ENCODE measurements at regions not wholly inside any gene's neighbourhood (a gene's known extent, or its start where the extent isn't known, plus 50 kb on each side); places are given as distances from the start of the nearest gene placed in this dataset.
A peak's percentile ranks its signal among the peaks of the same experiment; 100 is the strongest.

DNA sequence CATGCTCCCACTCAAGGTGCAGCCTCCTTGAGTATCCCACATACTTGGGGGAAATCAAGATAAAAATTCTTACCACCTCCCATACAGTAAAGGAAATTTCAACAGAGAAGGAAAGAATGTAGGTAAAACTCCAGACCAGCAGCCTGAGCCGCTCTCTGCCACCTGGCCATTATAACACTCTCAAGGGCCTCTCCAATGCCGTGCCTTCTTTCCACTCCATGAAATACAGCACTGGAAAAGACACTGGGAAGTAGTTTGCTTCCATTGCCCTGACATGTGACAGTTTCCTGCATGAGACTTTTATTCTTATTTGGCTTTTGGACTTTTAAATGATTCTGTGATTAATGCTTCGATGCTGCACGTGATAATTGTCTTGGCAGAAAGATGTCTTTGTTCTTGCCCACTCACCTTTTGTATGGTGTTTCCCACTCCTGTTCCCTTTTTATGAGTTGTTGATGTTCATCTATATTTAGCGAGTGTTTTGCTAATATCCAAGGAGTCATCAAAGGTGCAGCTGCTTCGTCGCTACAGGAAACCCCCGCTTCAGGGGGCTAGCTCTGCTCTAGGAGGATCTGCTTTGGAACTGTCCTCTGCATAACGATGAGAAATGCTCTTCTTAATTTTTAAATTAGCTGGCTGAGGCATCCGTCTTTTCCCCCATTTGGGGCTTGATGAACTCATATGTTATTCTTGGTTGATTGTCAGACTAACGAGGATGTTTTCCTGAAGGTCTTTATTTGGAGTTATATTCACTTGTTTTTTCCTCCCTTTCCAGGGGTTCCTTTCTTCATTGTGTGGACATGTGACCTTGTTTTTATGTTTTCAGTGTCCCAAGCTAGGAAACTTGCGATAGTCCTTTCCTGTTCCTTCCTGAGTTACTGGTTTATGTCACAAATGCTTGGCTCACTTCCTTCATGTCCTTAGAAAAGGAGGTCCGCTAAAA is 179.4 kb downstream of the TXNL1 start:
- H3K27me3 ChIP-seq, result no peaks in the 10 kb centered on the region
- peak overlapping the region; percentile 68 to 79 (median 72) for H3K27ac ChIP-seq
- H3K4me3 ChIP-seq, result no peak overlapping the region
- DNase-seq (no peak), ATAC-seq (peak; percentile 73)
- no peaks in the 10 kb centered on the region for H3K9me3 ChIP-seq
- in situ Hi-C loops (cut with MboI; ENCODE audit: low sequenced_read_pairs in 4 of 4) (no loop called here), intact Hi-C loops (cut with DNase I; ENCODE audit: low total_unique reads) (no loop called here)
- no peaks in the 10 kb centered on the region for H3K4me1 ChIP-seq
- no peaks in the 10 kb centered on the region for H3K36me3 ChIP-seq
- TF ChIP-seq CTCF (IDR thresholded peaks at IDR 0.05 in 4 of 5, conservative IDR thresholded peaks at IDR 0.05 in 1 of 5) (no peak), POLR2A (IDR thresholded peaks at IDR 0.05) (no peak)

- Histone ChIP-seq H3K27me3 (no peaks in the 10 kb centered on the region), H3K27ac (no peak overlapping the region), H3K36me3 (no peaks in the 10 kb centered on the region), H3K4me1 (no peaks in the 10 kb centered on the region), H3K9me3 (no peaks in the 10 kb centered on the region), H3K4me3 (no peak overlapping the region)
- TF ChIP-seq CTCF (IDR thresholded peaks at IDR 0.05 in 4 of 5, conservative IDR thresholded peaks at IDR 0.05 in 1 of 5), result no peak
- no peak for TF ChIP-seq POLR2A (IDR thresholded peaks at IDR 0.05)
- ATAC-seq (no peak), DNase-seq (no peak)
- intact Hi-C loops (cut with DNase I; ENCODE audit: low total_unique reads), result no loop called here
- in situ Hi-C loops (cut with MboI; ENCODE audit: low sequenced_read_pairs in 4 of 4), result no loop called here
Observed at GRCh38 chr18:56455874-56456273, 182.5 kb downstream of the TXNL1 start.

GRCh38 chr18:56455141-56455540 is 183.3 kb downstream of the TXNL1 start:
- DNase-seq, result no peak
- no peak overlapping the region for H3K27ac ChIP-seq
- intact Hi-C loops (cut with DNase I; ENCODE audit: low total_unique reads) (no loop called here), in situ Hi-C loops (cut with MboI; ENCODE audit: low sequenced_read_pairs in 4 of 4) (no loop called here)
- no peak for ATAC-seq
- no peak for TF ChIP-seq POLR2A (IDR thresholded peaks at IDR 0.05)
- no peak for TF ChIP-seq CTCF (IDR thresholded peaks at IDR 0.05 in 4 of 5, conservative IDR thresholded peaks at IDR 0.05 in 1 of 5)
- H3K9me3 ChIP-seq, result no peaks in the 10 kb centered on the region
- H3K27me3 ChIP-seq, result no peaks in the 10 kb centered on the region
- H3K4me3 ChIP-seq, result no peak overlapping the region
- H3K36me3 ChIP-seq, result no peaks in the 10 kb centered on the region
- no peaks in the 10 kb centered on the region for H3K4me1 ChIP-seq

- in situ Hi-C loops (cut with MboI; ENCODE audit: low sequenced_read_pairs in 4 of 4) (no loop called here), intact Hi-C loops (cut with DNase I; ENCODE audit: low total_unique reads) (no loop called here)
- no peak for ATAC-seq
- no peak overlapping the region for H3K4me3 ChIP-seq
- no peaks in the 10 kb centered on the region for H3K27me3 ChIP-seq
- TF ChIP-seq CTCF (IDR thresholded peaks at IDR 0.05 in 4 of 5, conservative IDR thresholded peaks at IDR 0.05 in 1 of 5) (no peak), POLR2A (IDR thresholded peaks at IDR 0.05) (no peak)
- no peak for DNase-seq
- H3K9me3 ChIP-seq, result no peaks in the 10 kb centered on the region
- H3K27ac ChIP-seq, result no peak overlapping the region
- H3K4me1 ChIP-seq, result no peaks in the 10 kb centered on the region
- H3K36me3 ChIP-seq, result no peaks in the 10 kb centered on the region
Observed at GRCh38 chr18:56453631-56454030, 184.8 kb downstream of the TXNL1 start.

All from gastrocnemius medialis (tissue), 4 donors.